Kasumi-1 (cell line): ENCODE measurements at regions not wholly inside any gene's neighbourhood (a gene's known extent, or its start where the extent isn't known, plus 50 kb on each side); places are given as distances from the start of the nearest gene placed in this dataset.
"Not testable (repeated sequence)": the region's sequence is repeated elsewhere in the genome, so short reads cannot be mapped to it uniquely, and the experiment has no call there.

ENCODE experiments used
- DNase-seq, 2 experiments: peaks; one replicate each; lab custom pipeline; 2025; lab: John Stamatoyannopoulos, UW

DNA sequence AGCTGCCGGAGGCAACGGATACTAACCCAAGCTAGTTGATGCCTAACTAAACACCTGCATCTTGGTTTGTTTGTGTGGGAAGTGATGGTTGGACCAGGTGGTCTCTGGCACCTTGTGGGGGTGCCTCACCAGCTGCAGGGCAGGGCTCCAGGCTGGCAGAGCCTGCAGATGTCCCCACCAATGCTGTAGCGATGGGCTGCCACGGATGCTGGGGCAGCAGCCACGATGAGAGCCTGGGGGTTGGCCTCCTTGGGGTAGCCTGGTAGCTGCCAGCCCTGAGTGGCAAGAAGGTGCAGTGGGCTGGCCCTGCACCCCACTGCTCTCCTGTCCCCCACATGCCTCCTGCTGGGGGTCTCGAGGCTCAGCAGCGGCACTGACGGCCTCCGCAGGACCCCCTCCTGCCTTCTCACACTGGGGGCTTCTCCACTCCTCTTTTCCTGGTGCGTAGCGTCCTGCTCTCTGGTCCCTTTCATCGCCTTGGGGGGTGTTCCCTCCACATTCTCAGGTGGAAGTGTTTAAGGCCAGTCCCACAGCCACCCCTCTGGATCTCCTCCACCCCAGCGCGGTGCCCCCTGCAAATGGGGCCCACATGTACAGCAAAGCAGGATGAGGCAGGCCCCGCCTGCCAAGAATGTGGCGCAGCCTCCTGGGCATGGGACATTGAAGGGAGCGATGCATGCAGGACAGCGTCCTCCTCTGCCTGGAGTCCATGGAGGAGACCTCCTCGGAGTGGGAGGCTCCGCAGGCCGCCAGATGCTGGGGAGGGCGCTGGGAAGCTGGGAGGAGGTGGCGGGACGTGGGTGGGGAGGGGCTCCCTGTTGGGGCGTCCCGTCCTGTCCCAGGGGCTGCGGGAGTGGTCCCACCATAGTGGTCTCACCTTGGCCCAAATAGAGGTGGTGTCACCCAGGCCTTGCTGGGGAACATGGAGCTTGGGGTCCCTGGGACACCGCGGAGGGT is 173.1 kb downstream of the ASB1 start:
- no peak for DNase-seq

- DNase-seq: no peak
Observed at GRCh38 chr2:238600506-238601432, 174.0 kb downstream of the ASB1 start.

- no peak for DNase-seq
Observed at GRCh38 chr2:238601433-238602222, 174.9 kb downstream of the ASB1 start.

GRCh38 chr2:238602223-238602960 is 175.7 kb downstream of the ASB1 start:
- DNase-seq: no peak

- DNase-seq: no peak
Observed at GRCh38 chr2:238603596-238603995, 176.9 kb downstream of the ASB1 start.

GRCh38 chr2:238606311-238606710 is 179.6 kb downstream of the ASB1 start:
- no peak for DNase-seq

DNA sequence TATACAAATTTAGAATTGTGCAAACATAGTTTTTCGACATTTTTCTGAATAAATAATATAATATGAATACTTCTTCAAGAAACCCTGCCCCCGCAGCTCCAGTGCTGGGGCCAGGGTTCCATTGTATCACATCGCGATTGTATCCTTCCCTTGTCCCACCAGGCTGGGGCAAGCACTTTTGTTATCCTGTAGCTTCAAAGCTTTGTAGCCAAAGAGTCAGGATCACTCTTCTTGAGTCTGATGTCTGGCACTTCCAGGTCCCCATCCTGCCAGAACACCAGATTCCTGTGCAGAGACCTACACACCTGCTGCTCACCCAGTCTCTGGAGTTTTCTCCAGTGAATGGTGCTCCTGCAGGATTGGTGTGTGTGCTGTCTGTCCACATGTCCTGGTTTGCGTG is 186.9 kb downstream of the ASB1 start:
- DNase-seq: no peak

DNA sequence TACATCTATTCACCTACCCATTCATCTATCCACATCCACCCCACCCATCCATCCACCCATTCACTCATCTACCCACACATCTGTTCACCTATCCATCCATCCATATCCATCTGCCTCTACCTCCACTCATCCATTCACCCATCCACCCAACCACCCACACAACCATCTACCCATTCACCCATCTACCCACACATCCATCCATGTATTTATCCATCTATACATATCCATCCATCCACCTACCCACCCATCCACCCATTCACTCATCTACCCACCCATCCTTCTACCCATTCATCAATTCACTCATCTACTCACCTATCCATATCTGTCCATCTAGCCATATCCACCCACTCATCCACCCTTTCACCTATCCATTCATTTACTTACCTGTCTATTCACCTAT is 187.6 kb downstream of the ASB1 start:
- DNase-seq: no peak

GRCh38 chr2:238615187-238615586 is 188.5 kb downstream of the ASB1 start:
- DNase-seq: no peak

- DNase-seq: no peak
Observed at GRCh38 chr2:238616681-238617080, 190.0 kb downstream of the ASB1 start.

DNA sequence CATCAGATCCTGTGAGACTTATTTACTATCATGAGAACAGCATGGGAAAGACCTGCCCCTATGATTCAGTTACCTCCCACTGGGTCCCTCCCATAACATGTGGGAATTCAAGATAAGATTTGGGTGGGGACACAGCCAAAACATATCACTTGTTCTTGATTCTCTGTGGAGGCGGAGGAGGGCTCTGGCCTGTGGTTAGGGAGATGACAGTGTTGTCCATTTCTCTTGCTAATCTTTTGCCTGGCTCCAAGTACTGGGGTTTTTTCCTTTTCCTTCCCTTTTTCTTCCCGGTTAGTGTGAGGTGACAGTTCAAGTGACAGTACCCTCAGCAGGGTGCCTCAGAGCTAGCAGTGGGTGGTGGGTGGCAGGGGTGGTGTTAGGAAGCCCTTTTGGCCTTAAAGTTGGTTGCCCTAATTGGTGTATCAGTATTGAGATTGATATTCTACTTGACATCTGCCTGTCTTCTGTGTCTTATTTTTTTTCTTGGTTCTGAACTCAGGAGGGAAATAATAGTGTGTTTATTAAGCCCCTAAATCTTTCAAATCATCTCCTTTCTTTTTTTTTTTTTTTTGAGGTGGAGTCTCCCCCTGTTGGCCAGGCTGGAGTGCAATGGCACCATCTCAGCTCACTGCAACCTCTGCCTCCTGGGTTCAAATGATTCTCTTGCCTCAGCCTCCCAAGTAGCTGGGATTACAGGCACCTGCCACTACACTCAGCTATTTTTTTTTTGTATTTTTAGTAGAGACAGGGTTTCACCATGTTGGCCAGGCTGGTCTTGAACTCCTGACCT is 192.0 kb downstream of the ASB1 start:
- not testable (repeated sequence) for DNase-seq

- DNase-seq: no peak
Observed at GRCh38 chr2:238627899-238628298, 201.2 kb downstream of the ASB1 start.

- no peak for DNase-seq
Observed at GRCh38 chr2:238629064-238629463, 202.3 kb downstream of the ASB1 start.

DNA sequence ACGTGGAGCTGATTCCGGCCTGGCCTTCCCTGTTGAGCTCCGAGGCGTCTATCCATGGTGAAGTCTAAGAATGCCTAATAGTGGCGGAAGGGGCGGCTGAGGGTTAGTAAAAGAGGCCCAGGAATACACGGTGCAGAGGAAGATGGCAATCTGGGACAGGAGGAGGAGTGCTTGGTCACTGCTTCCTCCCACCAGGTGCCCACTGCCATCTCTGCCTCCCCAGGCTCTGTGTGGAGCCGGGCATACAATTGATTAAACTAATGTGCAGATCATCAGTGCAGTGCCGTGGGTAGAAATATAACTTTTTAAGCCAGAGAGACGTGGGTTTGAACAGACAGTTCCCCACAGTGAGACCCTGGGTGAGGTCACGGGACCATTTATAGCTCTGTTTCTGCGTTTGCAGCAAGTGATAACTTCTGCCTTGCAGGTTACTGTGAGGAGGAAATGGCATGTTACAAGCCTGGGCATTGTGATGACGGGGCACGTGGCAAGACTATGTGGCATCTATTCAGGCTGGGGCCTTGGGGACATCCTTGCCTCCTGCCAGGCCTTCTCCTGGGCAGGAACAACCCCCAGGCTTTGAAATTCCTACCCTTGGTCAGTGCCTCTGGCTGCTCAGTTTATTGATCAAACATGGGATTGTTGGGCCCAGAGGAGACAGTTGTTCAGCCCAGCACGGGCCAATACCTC is 204.9 kb downstream of the ASB1 start:
- no peak for DNase-seq

GRCh38 chr2:238632181-238633060 is 205.7 kb downstream of the ASB1 start:
- no peak for DNase-seq

- DNase-seq: no peak
Observed at GRCh38 chr2:238633426-238634328, 206.9 kb downstream of the ASB1 start.

DNA sequence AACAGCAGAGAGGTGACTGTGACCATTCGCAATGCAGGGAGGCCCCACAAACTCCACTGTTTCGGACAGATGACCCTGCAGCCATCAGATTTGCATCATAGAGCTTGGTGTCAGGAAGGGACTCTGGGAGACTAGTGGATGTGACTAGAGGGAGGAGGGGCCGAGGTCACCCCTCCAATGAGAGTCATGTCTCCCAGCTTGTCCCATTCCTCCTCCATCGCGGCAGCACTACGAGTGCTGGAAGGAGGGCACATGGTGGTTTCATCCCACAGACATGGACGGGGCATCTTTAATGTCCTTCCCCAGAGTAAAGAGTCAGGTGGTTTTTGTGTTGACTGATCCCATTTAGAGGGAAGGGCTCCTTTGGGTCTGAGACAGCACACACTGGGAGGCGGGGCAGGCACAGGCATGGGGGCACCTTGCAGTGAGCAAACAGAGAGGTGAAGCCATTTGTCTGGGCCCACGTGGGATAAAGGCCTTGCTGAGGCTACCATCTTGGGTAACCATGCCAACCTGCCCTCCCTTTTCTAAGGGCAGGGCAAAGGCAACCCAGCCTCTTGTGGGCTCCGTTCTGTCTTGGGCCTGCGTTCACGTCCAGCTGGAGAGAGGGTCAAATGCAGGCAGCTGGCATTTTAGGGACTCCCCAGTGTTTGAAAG is 208.1 kb downstream of the ASB1 start:
- no peak for DNase-seq
